ENCODE measurements at regions not wholly inside any gene's neighbourhood (a gene's known extent, or its start where the extent isn't known, plus 50 kb on each side); places are given as distances from the start of the nearest gene placed in this dataset. TPM values are rescaled to one million over a fixed set of nuclear protein-coding genes. Genes with fewer than 3 reads are reported as not detected.

DNA sequence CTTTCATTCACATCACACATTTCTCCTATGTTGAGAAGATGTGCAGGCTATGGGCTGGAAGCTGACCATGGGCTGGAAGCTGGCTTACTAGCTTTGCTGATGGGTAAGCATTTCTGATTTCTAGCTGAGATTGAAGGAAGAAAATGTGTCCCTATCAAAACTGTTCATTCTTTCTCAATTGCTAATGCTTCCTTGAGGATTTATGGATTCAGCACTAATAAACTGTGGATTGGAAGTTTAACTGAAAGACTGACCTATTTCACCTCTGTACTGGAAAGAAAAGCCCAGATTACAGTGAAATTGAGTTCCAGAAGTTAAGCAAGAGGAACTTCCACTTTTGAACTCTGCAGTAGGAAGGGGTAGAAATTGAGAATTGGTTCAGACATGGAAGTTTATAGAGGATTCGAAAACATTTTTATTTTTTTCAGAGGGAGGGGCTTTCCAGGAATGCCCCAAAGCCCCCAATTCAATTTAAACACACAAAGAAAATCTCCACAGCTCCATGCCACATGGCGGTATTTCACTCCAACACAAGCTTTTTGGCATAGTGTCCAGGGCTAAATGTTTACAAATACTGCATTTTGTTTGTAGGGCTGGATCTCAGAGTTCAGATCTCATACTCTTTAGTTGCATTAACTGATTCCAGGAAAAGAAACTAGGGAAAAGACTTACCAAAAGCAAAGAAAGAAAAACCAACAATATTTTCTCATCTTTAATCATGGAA, 61.2 kb upstream of the ARGLU1 start:
- no peak for DNase-seq
- Mint-ChIP-seq H3K4me1 (ENCODE audit: low read depth) (no peaks in the 10 kb centered on the region), H3K27me3 (peaks cover 13% of the 10 kb centered on the region), H3K9me3 (no peaks in the 10 kb centered on the region), H3K36me3 (no peaks in the 10 kb centered on the region), H3K27ac (no peak overlapping the region), H3K4me3 (no peak overlapping the region)
- ChIA-PET CTCF (interaction anchor here (0.6 to 1.8 kb wide), 3 partner anchors 8 to 92 kb away, joined by 3 to 5 read pairs (median 3); no protein-coding TSS in a partner anchor), POLR2A (no interaction called here)
- intact Hi-C loops (cut with micrococcal nuclease): no loop called here

DNA sequence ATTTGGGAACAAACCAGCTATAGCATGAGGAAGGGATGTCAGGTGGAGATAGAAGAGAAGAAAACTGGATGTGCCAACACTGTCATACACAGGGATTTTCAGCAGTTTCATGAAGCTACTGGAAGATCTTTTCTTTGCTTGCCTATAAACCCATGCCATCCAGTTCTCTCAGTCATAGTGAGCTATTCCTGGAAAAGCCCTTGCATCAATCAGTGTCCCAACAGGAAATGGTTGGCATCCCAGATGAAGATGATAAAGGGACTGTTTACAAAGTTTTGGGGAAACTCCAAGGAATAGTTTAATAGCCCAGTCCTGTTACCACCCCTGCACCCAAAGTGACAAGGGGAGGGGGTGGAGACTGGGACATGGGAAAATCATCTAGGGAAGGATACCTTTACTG, 58.5 kb upstream of the ARGLU1 start:
- H3K4me1 Mint-ChIP-seq (ENCODE audit: low read depth): no peaks in the 10 kb centered on the region
- ChIA-PET POLR2A (no interaction called here), CTCF (no interaction called here)
- H3K27ac Mint-ChIP-seq: no peak overlapping the region
- DNase-seq: no peak
- no peaks in the 10 kb centered on the region for H3K36me3 Mint-ChIP-seq
- H3K9me3 Mint-ChIP-seq: no peaks in the 10 kb centered on the region
- H3K27me3 Mint-ChIP-seq: peaks cover 16% of the 10 kb centered on the region
- intact Hi-C loops (cut with micrococcal nuclease): no loop called here
- H3K4me3 Mint-ChIP-seq: no peak overlapping the region

DNA sequence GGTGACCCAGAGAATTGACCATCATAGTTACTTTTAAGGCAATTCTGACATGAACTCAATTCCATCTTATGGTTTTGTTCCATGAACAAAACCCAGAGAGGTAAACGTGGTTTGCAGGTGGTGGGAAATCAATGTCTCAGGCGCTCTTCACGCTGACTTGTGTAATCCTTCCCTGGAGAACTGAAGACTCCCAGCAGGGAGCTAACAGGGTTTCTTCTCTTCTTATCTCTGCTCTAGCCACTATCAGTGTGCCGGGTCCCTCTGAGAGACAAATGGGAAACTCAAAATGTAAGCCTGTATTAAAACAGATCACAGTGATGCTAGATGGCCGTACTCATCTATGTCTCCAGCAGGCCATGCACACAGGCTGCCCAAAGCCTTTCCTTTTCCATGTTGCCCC, 57.6 kb upstream of the ARGLU1 start:
- no peak overlapping the region for H3K4me3 Mint-ChIP-seq
- no peaks in the 10 kb centered on the region for H3K4me1 Mint-ChIP-seq (ENCODE audit: low read depth)
- no peaks in the 10 kb centered on the region for H3K9me3 Mint-ChIP-seq
- H3K36me3 Mint-ChIP-seq: no peaks in the 10 kb centered on the region
- H3K27ac Mint-ChIP-seq: no peak overlapping the region
- no peak for DNase-seq
- intact Hi-C loops (cut with micrococcal nuclease): no loop called here
- POLR2A ChIA-PET: no interaction called here
- CTCF ChIA-PET: no interaction called here
- peaks cover 21% of the 10 kb centered on the region for H3K27me3 Mint-ChIP-seq

DNA sequence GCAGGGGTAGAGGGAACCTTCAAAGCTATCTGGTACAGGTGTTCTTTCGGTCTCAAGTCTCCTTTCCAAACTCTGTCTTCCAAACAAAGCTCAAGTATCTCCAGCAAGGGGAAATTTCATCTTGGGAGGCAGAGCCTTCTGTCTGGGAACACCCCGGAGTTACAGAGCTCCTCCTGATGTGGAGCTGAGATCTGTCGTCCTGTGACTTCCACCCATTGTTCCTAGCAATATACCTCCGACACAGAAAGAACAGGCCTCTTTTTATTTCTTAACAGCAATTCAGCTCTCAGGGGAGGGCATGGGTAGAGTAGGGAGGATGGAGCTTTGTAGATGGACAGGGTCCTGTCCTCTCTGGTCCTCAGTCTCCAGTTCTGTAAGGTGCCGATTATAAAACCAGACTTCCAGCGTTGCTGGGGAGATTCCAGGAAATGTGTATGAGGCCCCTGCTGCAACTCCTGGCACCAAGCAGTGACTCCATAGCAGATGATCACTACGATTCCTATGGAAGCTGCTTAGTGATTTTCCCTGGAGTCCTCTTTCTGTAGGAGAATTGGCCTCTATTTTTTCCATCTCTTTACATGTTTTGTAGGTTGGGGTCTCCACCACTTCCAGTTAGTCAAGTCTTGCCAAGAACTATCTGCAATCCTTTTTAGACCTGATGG, 56.0 kb upstream of the ARGLU1 start:
- H3K27me3 Mint-ChIP-seq: peaks cover 24% of the 10 kb centered on the region
- H3K27ac Mint-ChIP-seq: no peak overlapping the region
- no peak for DNase-seq
- H3K4me1 Mint-ChIP-seq (ENCODE audit: low read depth): peaks cover 2% of the 10 kb centered on the region
- intact Hi-C loops (cut with micrococcal nuclease): loop anchor here (5.0 kb wide), 2 partner anchors 87 to 298 kb away; partner anchors contain the start of gene EFNB2
- no peaks in the 10 kb centered on the region for H3K36me3 Mint-ChIP-seq
- POLR2A ChIA-PET: no interaction called here
- no peaks in the 10 kb centered on the region for H3K9me3 Mint-ChIP-seq
- no peak overlapping the region for H3K4me3 Mint-ChIP-seq
- CTCF ChIA-PET: interaction anchor here (0.6 kb wide), 1 partner anchor 153 kb away, joined by 3 read pairs; no protein-coding TSS in a partner anchor

DNA sequence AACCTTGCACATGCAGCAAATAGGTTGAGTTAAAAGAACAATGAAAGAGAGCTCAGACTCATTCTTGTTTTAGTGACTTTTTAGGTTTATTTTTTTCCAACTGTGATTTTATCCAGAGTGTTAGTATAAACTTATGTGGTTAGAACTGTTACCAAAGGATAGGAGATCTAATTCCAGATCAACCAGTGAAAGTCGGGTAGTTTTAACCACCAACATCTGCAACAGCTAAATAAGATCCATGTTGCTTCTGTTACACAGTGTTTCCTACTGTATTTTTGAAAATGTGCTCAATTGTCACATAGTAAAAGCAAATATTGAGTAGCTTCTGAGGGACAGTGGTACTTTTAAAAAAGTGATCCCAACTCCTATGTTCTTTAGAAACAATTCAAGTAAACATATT, 53.9 kb upstream of the ARGLU1 start:
- no peak for DNase-seq
- Mint-ChIP-seq H3K27ac (no peak overlapping the region), H3K27me3 (peaks cover 14% of the 10 kb centered on the region), H3K36me3 (no peaks in the 10 kb centered on the region), H3K9me3 (no peaks in the 10 kb centered on the region), H3K4me3 (no peak overlapping the region), H3K4me1 (ENCODE audit: low read depth) (peaks cover 2% of the 10 kb centered on the region)
- ChIA-PET CTCF (interaction anchor here (0.5 to 1.1 kb wide), 5 partner anchors 60 to 1517 kb away, joined by 3 to 4 read pairs (median 3); no protein-coding TSS in a partner anchor), POLR2A (no interaction called here)
- intact Hi-C loops (cut with micrococcal nuclease): loop anchor here (2.0 to 5.0 kb wide), 3 partner anchors 53 to 300 kb away; partner anchors contain the start of genes ARGLU1 and EFNB2

DNA sequence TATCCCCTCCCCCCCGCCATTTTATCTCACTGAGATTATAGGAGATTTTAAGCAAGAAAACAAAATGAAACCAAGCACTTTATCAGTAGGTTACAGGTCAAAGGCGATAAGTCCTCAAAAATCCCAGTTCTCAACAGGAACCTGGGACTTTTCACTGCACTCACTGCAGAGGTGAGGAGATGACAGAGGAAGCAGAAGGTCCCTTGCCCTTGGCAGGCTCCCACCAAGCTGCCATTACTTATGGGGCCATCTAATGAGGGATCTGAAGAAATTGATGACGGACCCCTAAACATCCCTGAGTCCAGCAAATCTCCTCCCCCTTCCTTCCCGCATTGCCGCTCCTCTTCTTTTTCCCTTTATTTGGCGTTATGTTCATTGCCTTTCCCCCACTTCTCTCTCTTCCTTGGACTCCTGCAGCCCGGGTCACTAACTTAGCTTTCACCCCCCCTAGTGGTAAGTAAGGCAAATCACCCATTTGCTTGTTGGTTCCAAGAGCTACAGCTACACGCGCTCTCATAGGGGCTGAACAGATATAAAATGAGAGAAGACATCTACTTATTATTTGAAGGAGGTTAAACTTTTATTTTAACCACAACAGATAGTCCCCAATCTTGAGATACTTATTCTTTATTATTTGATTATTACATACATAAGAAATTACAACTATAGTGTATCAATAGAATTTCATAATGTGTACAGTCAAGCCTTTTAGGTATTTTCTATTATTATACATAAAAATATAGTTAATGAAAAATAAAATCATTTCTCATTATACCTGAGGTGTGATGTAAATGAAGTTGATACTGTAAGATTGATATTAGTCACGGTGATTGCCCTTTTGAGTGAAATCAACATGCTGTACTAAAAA, 52.0 kb upstream of the ARGLU1 start:
- Mint-ChIP-seq H3K36me3 (no peaks in the 10 kb centered on the region), H3K27me3 (peaks cover 12% of the 10 kb centered on the region), H3K4me1 (ENCODE audit: low read depth) (peaks cover 2% of the 10 kb centered on the region), H3K27ac (no peak overlapping the region), H3K4me3 (no peak overlapping the region), H3K9me3 (no peaks in the 10 kb centered on the region)
- ChIA-PET POLR2A (no interaction called here), CTCF (interaction anchor here (0.6 to 2.7 kb wide), 19 partner anchors 9 to 299 kb away, joined by 3 to 12 read pairs (median 4); partner anchors contain the start of genes ARGLU1 and EFNB2)
- intact Hi-C loops (cut with micrococcal nuclease): loop anchor here (2.0 to 5.0 kb wide), 3 partner anchors 51 to 302 kb away; partner anchors contain the start of genes ARGLU1 and EFNB2
- peak; percentile 28 for DNase-seq

Small RNAs in the stretch of these regions (microRNA-seq; reads per million reads assigned to microRNA genes)
- not detected for gene MIR1267 (ENCODE audit: borderline microRNAs expressed, borderline number of aligned reads, borderline replicate concordance)

All from activated CD4-positive, alpha-beta memory T cell treated with anti-CD3 and anti-CD28 coated beads for 36 hours (primary cell).